ENCODE measurements at regions not wholly inside any gene's neighbourhood (a gene's known extent, or its start where the extent isn't known, plus 50 kb on each side); places are given as distances from the start of the nearest gene placed in this dataset.

GRCh38 chr6:43865086-43865485, 95.1 kb downstream of the VEGFA start:
- no peak for TF ChIP-seq CTCF (IDR thresholded peaks at IDR 0.05; ENCODE audit: low read depth, low read length)
- no peak for TF ChIP-seq POLR2A (IDR thresholded peaks at IDR 0.05; ENCODE audit: extremely low read depth, insufficient read length)

Measured in NB4 (cell line).